ENCODE measurements at regions not wholly inside any gene's neighbourhood (a gene's known extent, or its start where the extent isn't known, plus 50 kb on each side); places are given as distances from the start of the nearest gene placed in this dataset.
"Not testable (repeated sequence)": the region's sequence is repeated elsewhere in the genome, so short reads cannot be mapped to it uniquely, and the experiment has no call there.

GRCh38 chr1:144140243-144140642 is 168.5 kb upstream of the FAM72C start:
- not testable (repeated sequence) for TF ChIP-seq ZNF624 (tag by site-specific recombination; IDR thresholded peaks at IDR 0.05); REST (tag by site-specific recombination; IDR thresholded peaks at IDR 0.05); ZNF707 (tag by site-specific recombination; IDR thresholded peaks at IDR 0.05); CTCF (tag by site-specific recombination; IDR thresholded peaks at IDR 0.05); ZBTB10 (tag by site-specific recombination; IDR thresholded peaks at IDR 0.05); ZBTB21 (tag by site-specific recombination; IDR thresholded peaks at IDR 0.05); KLF16 (tag by site-specific recombination; IDR thresholded peaks at IDR 0.05); ZNF76 (tag by site-specific recombination; IDR thresholded peaks at IDR 0.05; ENCODE audit: borderline replicate concordance, low read depth); TCF7L2 (IDR thresholded peaks at IDR 0.05; ENCODE audit: borderline replicate concordance, low read depth, low read length); ZSCAN5A (tag by site-specific recombination; IDR thresholded peaks at IDR 0.05); ZNF138 (tag by site-specific recombination; IDR thresholded peaks at IDR 0.05; ENCODE audit: borderline replicate concordance); ZNF174 (tag by site-specific recombination; IDR thresholded peaks at IDR 0.05); HOXA7 (CRISPR knock-in tag; IDR thresholded peaks at IDR 0.05; ENCODE audit: borderline replicate concordance); ZNF426 (tag by site-specific recombination; IDR thresholded peaks at IDR 0.05)

Data from HEK293 (cell line).